MM.1S (cell line): ENCODE measurements at regions not wholly inside any gene's neighbourhood (a gene's known extent, or its start where the extent isn't known, plus 50 kb on each side); places are given as distances from the start of the nearest gene placed in this dataset.

ENCODE experiments used
- DNase-seq: peaks from one replicate; pipeline ENCODE4 v3.0.0-alpha.2; 2015
- H2AFZ ChIP-seq: fragments of 300-600 bp; sonication (generic); 2 replicates; pipeline ENCODE4 v1.6.0; 2016; ENCODE audit warnings: antibody characterized with exemption, low read length
- H3F3A ChIP-seq: fragments of 300-600 bp; sonication (generic); 2 replicates; pipeline ENCODE4 v1.6.1; 2016; ENCODE audit warnings: mild to moderate bottlenecking, antibody characterized with exemption, low read length, moderate library complexity, mixed read lengths; ENCODE audit not compliant: insufficient read depth
- H3K27ac ChIP-seq: fragments of 300-600 bp; sonication (generic); 2 replicates; pipeline ENCODE4 v1.5.1; 2016; ENCODE audit warnings: mild to moderate bottlenecking, low read length
- H3K27me3 ChIP-seq: fragments of 300-600 bp; sonication (generic); replicated peaks from 2 replicates; pipeline ENCODE4 v1.6.0; 2016; ENCODE audit warnings: low read length; ENCODE audit not compliant: insufficient read depth
- H3K36me3 ChIP-seq: fragments of 300-600 bp; sonication (generic); replicated peaks from 2 replicates; pipeline ENCODE4 v1.6.1; 2016; ENCODE audit warnings: mild to moderate bottlenecking, low read length, mixed read lengths; ENCODE audit not compliant: insufficient read depth
- H3K4me1 ChIP-seq: fragments of 300-600 bp; sonication (generic); 2 replicates; pipeline ENCODE4 v1.6.1; 2016; ENCODE audit warnings: low read length, mixed read lengths
- H3K4me2 ChIP-seq: fragments of 300-600 bp; sonication (generic); 2 replicates; pipeline ENCODE4 v1.6.0; 2016; ENCODE audit warnings: low read depth, low read length
- H3K4me3 ChIP-seq: fragments of 300-600 bp; sonication (generic); 2 replicates; pipeline ENCODE4 v1.5.1; 2016; ENCODE audit warnings: low read length, mixed read lengths
- H3K79me2 ChIP-seq: fragments of 300-600 bp; sonication (generic); 2 replicates; pipeline ENCODE4 v1.6.1; 2016; ENCODE audit warnings: mixed run types, low read length, mixed read lengths
- H3K9ac ChIP-seq: fragments of 300-600 bp; sonication (generic); 2 replicates; pipeline ENCODE4 v1.6.1; 2016; ENCODE audit warnings: low read length, mixed read lengths
- H3K9me2 ChIP-seq: fragments of 300-600 bp; sonication (generic); replicated peaks from 2 replicates; pipeline ENCODE4 v1.6.1; 2016; ENCODE audit warnings: mild to moderate bottlenecking, low read length, mixed read lengths; ENCODE audit not compliant: insufficient read depth
- H3K9me3 ChIP-seq: fragments of 300-600 bp; sonication (generic); replicated peaks from 2 replicates; pipeline ENCODE4 v1.6.1; 2016; ENCODE audit warnings: mild to moderate bottlenecking, low read length, mixed read lengths; ENCODE audit not compliant: insufficient read depth
- H4K20me1 ChIP-seq: fragments of 300-600 bp; sonication (generic); 2 replicates; pipeline ENCODE4 v1.6.1; 2016; ENCODE audit warnings: mild to moderate bottlenecking, low read length, moderate library complexity, mixed read lengths; ENCODE audit not compliant: insufficient read depth
- CTCF ChIP-seq: fragments of 300-600 bp; sonication (generic); IDR thresholded peaks from 2 replicates; pipeline ENCODE4 v1.5.1; 2016; ENCODE audit warnings: antibody characterized with exemption, low read length, mixed read lengths
- EZH2 ChIP-seq: fragments of 300-600 bp; sonication (generic); optimal IDR thresholded peaks from 2 replicates; pipeline ENCODE3; 2017; ENCODE audit warnings: low read depth, mild to moderate bottlenecking, antibody characterized with exemption, low read length, mixed read lengths
- EZH2phosphoT487 ChIP-seq: fragments of 300-600 bp; sonication (generic); IDR thresholded peaks from 2 replicates; pipeline ENCODE4 v1.6.1; 2018; ENCODE audit warnings: antibody characterized with exemption, low read length

- no peaks in the 10 kb centered on the region for H3K27me3 ChIP-seq
- no peak overlapping the region for H3K27ac ChIP-seq
- DNase-seq: no peak
- H3K4me3 ChIP-seq: no peak overlapping the region
- H3K9me2 ChIP-seq: no peaks in the 10 kb centered on the region
- TF ChIP-seq CTCF: no peak
- no peak overlapping the region for H2AFZ ChIP-seq
- H3K4me1 ChIP-seq: peaks cover 5% of the 10 kb centered on the region; the same call in 1 of the 2 replicates
- H3K4me2 ChIP-seq: no peak overlapping the region
- H3K36me3 ChIP-seq: no peaks in the 10 kb centered on the region
- H3K79me2 ChIP-seq: no peaks in the 10 kb centered on the region
- H3K9ac ChIP-seq: no peak overlapping the region
- H3F3A ChIP-seq: no peaks in the 10 kb centered on the region
- H3K9me3 ChIP-seq: no peaks in the 10 kb centered on the region
- H4K20me1 ChIP-seq: no peaks in the 10 kb centered on the region
Measured at GRCh38 chr2:145119225-145119624, 599.3 kb upstream of the ZEB2 start.

GRCh38 chr2:145116834-145117725, 597.2 kb upstream of the ZEB2 start:
- peaks cover under 1% of the 10 kb centered on the region; the same call in 1 of the 2 replicates for H3K4me1 ChIP-seq
- no peaks in the 10 kb centered on the region for H3K9me3 ChIP-seq
- no peak overlapping the region for H2AFZ ChIP-seq
- no peaks in the 10 kb centered on the region for H4K20me1 ChIP-seq
- DNase-seq: no peak
- H3K9ac ChIP-seq: no peak overlapping the region
- no peak overlapping the region for H3K4me2 ChIP-seq
- H3K36me3 ChIP-seq: no peaks in the 10 kb centered on the region
- no peak overlapping the region for H3K27ac ChIP-seq
- no peak for TF ChIP-seq CTCF
- TF ChIP-seq EZH2phosphoT487: no peak
- TF ChIP-seq EZH2: no peak
- H3K4me3 ChIP-seq: no peak overlapping the region
- H3K79me2 ChIP-seq: no peaks in the 10 kb centered on the region
- no peaks in the 10 kb centered on the region for H3K27me3 ChIP-seq
- no peaks in the 10 kb centered on the region for H3K9me2 ChIP-seq
- H3F3A ChIP-seq: no peaks in the 10 kb centered on the region

- H3K27ac ChIP-seq: no peak overlapping the region
Measured at GRCh38 chr2:145116056-145116455, 596.1 kb upstream of the ZEB2 start.

More at GRCh38 chr2:145116056-145116455, 596.1 kb upstream of the ZEB2 start:
- H3K27me3 ChIP-seq: no peaks in the 10 kb centered on the region
- H3K9ac ChIP-seq: no peak overlapping the region
- H3K4me1 ChIP-seq: no peaks in the 10 kb centered on the region
- no peaks in the 10 kb centered on the region for H4K20me1 ChIP-seq
- H3K9me2 ChIP-seq: no peaks in the 10 kb centered on the region
- no peaks in the 10 kb centered on the region for H3K36me3 ChIP-seq
- DNase-seq: no peak
- no peaks in the 10 kb centered on the region for H3F3A ChIP-seq
- H2AFZ ChIP-seq: no peak overlapping the region
- TF ChIP-seq EZH2 (no peak), EZH2phosphoT487 (no peak), CTCF (no peak)
- H3K9me3 ChIP-seq: no peaks in the 10 kb centered on the region
- H3K4me2 ChIP-seq: no peak overlapping the region
- H3K79me2 ChIP-seq: no peaks in the 10 kb centered on the region
- no peak overlapping the region for H3K4me3 ChIP-seq
